Esophagus squamous epithelium (tissue), 5 donors: ENCODE measurements at regions not wholly inside any gene's neighbourhood (a gene's known extent, or its start where the extent isn't known, plus 50 kb on each side); places are given as distances from the start of the nearest gene placed in this dataset.
"Not testable (repeated sequence)": the region's sequence is repeated elsewhere in the genome, so short reads cannot be mapped to it uniquely, and the experiment has no call there.

Experiments used
- DNase-seq: peaks from one replicate; lab custom pipeline; 2025; lab: John Stamatoyannopoulos, UW
- H3K27ac ChIP-seq, 4 donors: fragments of 200-600 bp; sonication (generic); one replicate each; pipeline ENCODE4 v1.5.1; 2016 to 2019; ENCODE audit warnings: mild to moderate bottlenecking in 1 of 4
- H3K27me3 ChIP-seq, 4 donors: fragments of 200-600 bp; sonication (generic); 1 replicate in 3 of 4; 2 replicates in 1 of 4; pipeline versions ENCODE4 v1.5.1 to v1.6.0; 2017 to 2021; ENCODE audit warnings: antibody characterized with exemption in 1 of 4
- H3K36me3 ChIP-seq, 3 donors: fragments of 200-600 bp; sonication (generic); one replicate each; pipeline ENCODE4 v1.5.1; 2016 to 2019
- H3K4me1 ChIP-seq, 3 donors: fragments of 200-600 bp; sonication (generic); one replicate each; pipeline ENCODE4 v1.5.1; 2017 to 2019
- H3K4me3 ChIP-seq, 4 donors: fragments of 200-600 bp; sonication (generic); 1 replicate in 3 of 4; 2 replicates in 1 of 4; pipeline ENCODE4 v1.5.1; 2016 to 2019; ENCODE audit warnings: mild to moderate bottlenecking in 2 of 4, moderate library complexity in 1 of 4
- H3K9me3 ChIP-seq, 3 donors: fragments of 200-600 bp; sonication (generic); one replicate each; pipeline ENCODE4 v1.5.1; 2016 to 2019
- CTCF ChIP-seq, 6 experiments: fragments of 450-650 bp in 4 of 6; fragments of 200-600 bp in 2 of 6; sonication (generic) in 2 of 6; IDR thresholded peaks; one replicate each; pipeline ENCODE4 v1.5.1; 2016 to 2019; ENCODE audit warnings: antibody characterized with exemption in 6 of 6, mild to moderate bottlenecking in 4 of 6, moderate library complexity in 4 of 6
- POLR2A ChIP-seq, 4 donors: fragments of 450-650 bp; IDR thresholded peaks; one replicate each; pipeline ENCODE4 v1.6.1; 2017; ENCODE audit warnings: antibody characterized with exemption in 4 of 4, mild to moderate bottlenecking in 4 of 4, moderate library complexity in 3 of 4
- WGBS, 2 donors: methylation state at CpG; one replicate each; pipeline ENCODE4 v1.1.5; 2018; 5-methylcytosine and 5-hydroxymethylcytosine counted together
- intact Hi-C: fragments of 100-400 bp; cut with DNase I; formaldehyde crosslinking; loops from one replicate; pipeline ENCODE4 v1.15.0; 2022
- donor health status: DM: yes; HTN: yes; CAD: no.

- 60 to 92% methylated on average over 1 of the region's 1 CpG for WGBS, 2 donors
- intact Hi-C loops, result no loop called here
These were observed 67.3 kb upstream of the GRB10 start for GRCh38 chr7:50849991-50850390.

GRCh38 chr7:50848203-50848602 lies 65.5 kb upstream of the GRB10 start:
- no peak for DNase-seq
- intact Hi-C loops, result no loop called here
- H3K4me3 ChIP-seq, result no peak overlapping the region
- no peaks in the 10 kb centered on the region for H3K4me1 ChIP-seq
- H3K27ac ChIP-seq, result no peak overlapping the region
- no peaks in the 10 kb centered on the region for H3K9me3 ChIP-seq
- H3K36me3 ChIP-seq, result no peaks in the 10 kb centered on the region
- TF ChIP-seq CTCF (IDR thresholded peaks at IDR 0.05), result no peak
- TF ChIP-seq POLR2A (IDR thresholded peaks at IDR 0.05), result no peak
- no peaks in the 10 kb centered on the region for H3K27me3 ChIP-seq
- WGBS, 2 donors, result 44 to 75% methylated on average over 2 of the region's 2 CpGs

More at GRCh38 chr7:50849991-50850390, 67.3 kb upstream of the GRB10 start:
- Histone ChIP-seq H3K27me3 (no peaks in the 10 kb centered on the region), H3K27ac (no peak overlapping the region), H3K4me1 (no peaks in the 10 kb centered on the region), H3K36me3 (no peaks in the 10 kb centered on the region), H3K9me3 (no peaks in the 10 kb centered on the region), H3K4me3 (no peak overlapping the region)
- DNase-seq, result no peak
- TF ChIP-seq POLR2A (IDR thresholded peaks at IDR 0.05), result no peak

- intact Hi-C loops, H3K27me3 ChIP-seq, H3K36me3 ChIP-seq, H3K9me3 ChIP-seq, H3K27ac ChIP-seq, H3K4me1 ChIP-seq, H3K4me3 ChIP-seq, DNase-seq: not testable (repeated sequence)
- 78 to 94% methylated on average over 6 to 7 of the region's 7 CpGs for WGBS, 2 donors
These were observed 62.2 kb upstream of the GRB10 start for GRCh38 chr7:50844861-50845260.

- no peak for DNase-seq
- intact Hi-C loops, result no loop called here
- no peak overlapping the region for H3K27ac ChIP-seq
- H3K27me3 ChIP-seq, result no peaks in the 10 kb centered on the region
- H3K4me1 ChIP-seq, result no peaks in the 10 kb centered on the region
- TF ChIP-seq CTCF (IDR thresholded peaks at IDR 0.05) (no peak), POLR2A (IDR thresholded peaks at IDR 0.05) (no peak)
- WGBS, 2 donors, result 91 to 93% methylated on average over 6 of the region's 6 CpGs
- no peaks in the 10 kb centered on the region for H3K36me3 ChIP-seq
- no peak overlapping the region for H3K4me3 ChIP-seq
- no peaks in the 10 kb centered on the region for H3K9me3 ChIP-seq
These were observed 59.3 kb upstream of the GRB10 start for GRCh38 chr7:50842041-50842440.

GRCh38 chr7:50838675-50839377 lies 56.1 kb upstream of the GRB10 start:
- 63 to 75% methylated on average over 9 to 10 of the region's 10 CpGs for WGBS, 2 donors
- H3K9me3 ChIP-seq, result no peaks in the 10 kb centered on the region
- no peaks in the 10 kb centered on the region for H3K27me3 ChIP-seq
- no peak overlapping the region for H3K27ac ChIP-seq
- no peaks in the 10 kb centered on the region for H3K36me3 ChIP-seq
- TF ChIP-seq CTCF (IDR thresholded peaks at IDR 0.05) (no peak), POLR2A (IDR thresholded peaks at IDR 0.05) (no peak)
- DNase-seq, result no peak
- intact Hi-C loops, result no loop called here
- no peaks in the 10 kb centered on the region for H3K4me1 ChIP-seq
- no peak overlapping the region for H3K4me3 ChIP-seq

- 60 to 65% methylated on average over 11 of the region's 11 CpGs for WGBS, 2 donors
- TF ChIP-seq CTCF (IDR thresholded peaks at IDR 0.05) (no peak), POLR2A (IDR thresholded peaks at IDR 0.05) (no peak)
- Histone ChIP-seq H3K9me3 (no peaks in the 10 kb centered on the region), H3K4me1 (no peaks in the 10 kb centered on the region), H3K4me3 (no peak overlapping the region), H3K27me3 (peaks cover 0 to 6% (median 0%) of the 10 kb centered on the region in 4 donors), H3K36me3 (no peaks in the 10 kb centered on the region), H3K27ac (no peak overlapping the region)
- no peak for DNase-seq
- intact Hi-C loops, result no loop called here
These were observed 55.3 kb upstream of the GRB10 start for GRCh38 chr7:50837965-50838364.
